Mononuclear cell (primary cell): ENCODE measurements at regions not wholly inside any gene's neighbourhood (a gene's known extent, or its start where the extent isn't known, plus 50 kb on each side); places are given as distances from the start of the nearest gene placed in this dataset.

Source experiments
- H3K27me3 ChIP-seq: 2 replicates; pipeline ENCODE4 v1.6.0; 2011; ENCODE audit warnings: low read length, control low read depth; ENCODE audit not compliant: insufficient read depth
- H3K4me1 ChIP-seq: 2 replicates; pipeline ENCODE4 v1.5.1; 2011; ENCODE audit warnings: mild to moderate bottlenecking, low read length, control low read depth; ENCODE audit not compliant: insufficient read depth
- H3K4me3 ChIP-seq: 2 replicates; pipeline ENCODE4 v1.5.1; 2011; ENCODE audit warnings: mild to moderate bottlenecking, low read length, moderate library complexity
- H3K9me3 ChIP-seq: 2 replicates; pipeline ENCODE4 v1.5.1; 2011; ENCODE audit warnings: low read depth, mild to moderate bottlenecking, control low read depth, low read length

DNA sequence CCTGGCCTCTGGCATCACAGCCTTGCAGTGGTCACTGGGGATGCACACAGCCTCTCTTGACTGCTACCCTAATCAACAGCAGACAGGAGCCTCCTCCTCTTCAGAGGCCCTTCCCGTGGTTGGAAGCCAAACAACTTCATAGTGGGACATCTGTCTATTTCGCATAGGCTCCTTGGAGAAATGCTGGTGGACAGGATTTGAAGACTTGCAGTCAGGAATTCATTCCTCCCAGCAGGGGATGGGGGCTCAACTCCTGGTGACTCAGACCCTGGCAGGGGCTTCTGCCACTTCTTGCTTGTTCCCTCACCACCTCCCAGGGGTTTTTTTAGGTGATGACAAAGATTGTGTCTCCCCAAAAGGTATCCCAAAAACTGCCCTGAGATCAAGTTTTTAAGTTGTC is 191.7 kb upstream of the CAMK1G start:
- Histone ChIP-seq H3K9me3 (no peaks in the 10 kb centered on the region), H3K4me1 (peaks cover 2% of the 10 kb centered on the region), H3K27me3 (no peaks in the 10 kb centered on the region)

GRCh38 chr1:209395169-209395568 is 188.3 kb upstream of the CAMK1G start:
- H3K4me3 ChIP-seq: no peak overlapping the region
- H3K9me3 ChIP-seq: no peaks in the 10 kb centered on the region
- peaks cover 31% of the 10 kb centered on the region for H3K4me1 ChIP-seq
- no peaks in the 10 kb centered on the region for H3K27me3 ChIP-seq

More for the DNA sequence above, 191.7 kb upstream of the CAMK1G start:
- H3K4me3 ChIP-seq: no peak overlapping the region

DNA sequence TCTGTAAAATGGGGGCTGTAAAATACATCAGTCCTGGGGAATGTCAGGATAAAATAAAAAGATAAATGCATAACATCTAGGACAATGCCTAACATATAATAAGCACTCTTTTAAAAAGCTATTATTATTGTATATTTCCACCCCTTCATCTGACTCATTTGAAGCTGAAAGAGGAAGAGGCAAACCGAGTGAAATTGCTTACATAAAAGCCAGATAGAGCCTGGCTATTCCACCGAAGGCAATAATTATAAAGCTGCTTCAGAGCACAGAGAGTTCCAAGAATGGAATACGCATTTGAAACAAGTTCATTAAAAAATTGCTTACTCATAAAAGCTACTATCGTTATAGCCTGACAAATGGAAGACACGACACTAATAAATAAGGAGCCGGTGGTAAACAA is 186.1 kb upstream of the CAMK1G start:
- H3K27me3 ChIP-seq: no peaks in the 10 kb centered on the region
- peaks cover 34% of the 10 kb centered on the region for H3K4me1 ChIP-seq
- no peak overlapping the region for H3K4me3 ChIP-seq
- no peaks in the 10 kb centered on the region for H3K9me3 ChIP-seq

GRCh38 chr1:209397910-209398309 is 185.6 kb upstream of the CAMK1G start:
- Histone ChIP-seq H3K4me1 (peaks cover 39% of the 10 kb centered on the region), H3K27me3 (no peaks in the 10 kb centered on the region), H3K9me3 (no peaks in the 10 kb centered on the region), H3K4me3 (no peak overlapping the region)

GRCh38 chr1:209398313-209398991 is 185.1 kb upstream of the CAMK1G start:
- H3K9me3 ChIP-seq: no peaks in the 10 kb centered on the region
- peaks cover 39% of the 10 kb centered on the region for H3K4me1 ChIP-seq
- no peak overlapping the region for H3K4me3 ChIP-seq
- H3K27me3 ChIP-seq: no peaks in the 10 kb centered on the region

GRCh38 chr1:209399800-209400199 is 183.7 kb upstream of the CAMK1G start:
- H3K4me3 ChIP-seq: no peak overlapping the region
- peaks cover 41% of the 10 kb centered on the region for H3K4me1 ChIP-seq
- H3K27me3 ChIP-seq: no peaks in the 10 kb centered on the region
- no peaks in the 10 kb centered on the region for H3K9me3 ChIP-seq

GRCh38 chr1:209400351-209401220 is 182.9 kb upstream of the CAMK1G start:
- Histone ChIP-seq H3K9me3 (no peaks in the 10 kb centered on the region), H3K4me1 (peaks cover 49% of the 10 kb centered on the region), H3K27me3 (no peaks in the 10 kb centered on the region), H3K4me3 (no peak overlapping the region)

DNA sequence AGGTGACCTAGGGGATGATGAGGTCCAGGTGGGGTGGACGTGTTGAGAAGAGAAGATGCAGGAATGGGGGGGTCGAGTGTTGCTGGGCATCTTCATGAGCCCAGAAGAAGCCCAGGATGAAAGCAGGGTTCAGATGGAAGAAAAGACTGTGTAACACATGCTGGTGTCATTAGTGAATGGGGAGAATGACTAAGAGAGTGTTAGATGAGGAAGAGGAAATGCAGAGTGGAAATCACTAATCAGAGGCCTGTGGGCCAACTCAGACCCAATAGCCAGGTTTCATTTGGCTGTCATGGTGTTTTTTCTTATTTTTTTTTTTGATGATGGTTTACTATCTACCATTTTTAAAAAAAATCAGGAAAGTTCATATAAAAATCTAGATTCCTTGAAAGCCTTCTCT is 180.8 kb upstream of the CAMK1G start:
- peaks cover 44% of the 10 kb centered on the region for H3K4me1 ChIP-seq
- no peaks in the 10 kb centered on the region for H3K27me3 ChIP-seq
- no peaks in the 10 kb centered on the region for H3K9me3 ChIP-seq
- no peak overlapping the region for H3K4me3 ChIP-seq

- Histone ChIP-seq H3K9me3 (no peaks in the 10 kb centered on the region), H3K27me3 (no peaks in the 10 kb centered on the region), H3K4me3 (no peak overlapping the region), H3K4me1 (peaks cover 37% of the 10 kb centered on the region)
Measured at GRCh38 chr1:209403921-209404320, 179.6 kb upstream of the CAMK1G start.

GRCh38 chr1:209404577-209404976 is 178.9 kb upstream of the CAMK1G start:
- no peaks in the 10 kb centered on the region for H3K27me3 ChIP-seq
- H3K9me3 ChIP-seq: no peaks in the 10 kb centered on the region
- peaks cover 37% of the 10 kb centered on the region for H3K4me1 ChIP-seq
- H3K4me3 ChIP-seq: no peak overlapping the region

GRCh38 chr1:209405183-209405814 is 178.2 kb upstream of the CAMK1G start:
- Histone ChIP-seq H3K9me3 (no peaks in the 10 kb centered on the region), H3K4me1 (peaks cover 41% of the 10 kb centered on the region), H3K27me3 (no peaks in the 10 kb centered on the region), H3K4me3 (no peak overlapping the region)

- no peaks in the 10 kb centered on the region for H3K27me3 ChIP-seq
- H3K9me3 ChIP-seq: no peaks in the 10 kb centered on the region
- H3K4me1 ChIP-seq: peaks cover 49% of the 10 kb centered on the region
- H3K4me3 ChIP-seq: no peak overlapping the region
Measured at GRCh38 chr1:209406168-209406567, 177.3 kb upstream of the CAMK1G start.

- peaks cover 53% of the 10 kb centered on the region for H3K4me1 ChIP-seq
- H3K4me3 ChIP-seq: no peak overlapping the region
- no peaks in the 10 kb centered on the region for H3K9me3 ChIP-seq
- H3K27me3 ChIP-seq: no peaks in the 10 kb centered on the region
Measured at GRCh38 chr1:209406595-209406994, 176.9 kb upstream of the CAMK1G start.

- H3K27me3 ChIP-seq: no peaks in the 10 kb centered on the region
- no peak overlapping the region for H3K4me3 ChIP-seq
- H3K9me3 ChIP-seq: no peaks in the 10 kb centered on the region
- H3K4me1 ChIP-seq: peaks cover 60% of the 10 kb centered on the region
Measured at GRCh38 chr1:209409780-209410179, 173.7 kb upstream of the CAMK1G start.

DNA sequence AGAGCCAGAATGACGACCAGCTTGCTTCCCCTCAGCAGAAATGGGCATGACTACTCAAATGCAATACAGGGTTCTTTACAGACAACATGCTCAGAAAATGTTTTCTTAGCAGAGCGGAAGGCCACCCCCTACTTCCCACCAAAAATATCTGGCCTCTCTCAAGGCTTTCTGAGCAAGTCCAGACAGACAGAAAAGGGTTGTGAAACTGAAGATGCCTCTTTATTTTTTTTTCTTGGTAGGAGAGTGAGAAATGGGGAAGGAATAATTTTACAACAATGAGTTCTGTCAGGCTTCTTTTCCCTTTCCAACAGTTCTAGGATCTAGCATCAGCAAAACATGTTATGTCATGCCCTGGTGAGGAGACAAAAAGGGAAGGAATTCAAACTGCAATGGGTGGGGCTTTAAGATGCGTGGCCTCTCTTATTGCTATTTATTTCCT is 172.0 kb upstream of the CAMK1G start:
- H3K4me3 ChIP-seq: no peak overlapping the region
- H3K9me3 ChIP-seq: no peaks in the 10 kb centered on the region
- no peaks in the 10 kb centered on the region for H3K27me3 ChIP-seq
- peaks cover 45% of the 10 kb centered on the region for H3K4me1 ChIP-seq
